Natural killer cell (primary cell): ENCODE measurements at regions not wholly inside any gene's neighbourhood (a gene's known extent, or its start where the extent isn't known, plus 50 kb on each side); places are given as distances from the start of the nearest gene placed in this dataset.

Experiments
- ATAC-seq, 3 donors: fragments of 150-1000 bp in 2 of 3; fragments of 200-7000 bp in 1 of 3; cut with Tn5 transposase; 1 replicate in 1 of 3; 2 replicates in 2 of 3; pipeline ENCODE4 v1.10.0; 2021; ENCODE audit warnings: mild to moderate bottlenecking in 2 of 3, moderate library complexity in 2 of 3
- DNase-seq, 2 donors: peaks; one replicate each; pipeline versions ENCODE4 v3.0.0 to v3.0.0-alpha.2; 2013 to 2021; ENCODE audit warnings: mixed read lengths in 1 of 2
- H3K27ac ChIP-seq: one replicate; pipeline ENCODE4 v1.5.1; 2013; ENCODE audit warnings: mild to moderate bottlenecking, low read length
- H3K27me3 ChIP-seq: one replicate; pipeline ENCODE4 v1.6.1; 2013; ENCODE audit warnings: low read length; ENCODE audit not compliant: control insufficient read depth, insufficient read depth
- H3K36me3 ChIP-seq: one replicate; pipeline ENCODE4 v1.6.1; 2013; ENCODE audit warnings: low read length; ENCODE audit not compliant: control insufficient read depth, insufficient read depth
- H3K4me1 ChIP-seq: one replicate; pipeline ENCODE4 v1.6.1; 2013; ENCODE audit warnings: low read length; ENCODE audit not compliant: control insufficient read depth, insufficient read depth
- H3K4me3 ChIP-seq: one replicate; pipeline ENCODE4 v1.5.1; 2013; ENCODE audit warnings: low read length
- H3K9me3 ChIP-seq: one replicate; pipeline ENCODE4 v1.6.1; 2013; ENCODE audit warnings: low read length; ENCODE audit not compliant: control insufficient read depth, insufficient read depth
- H3K27ac Mint-ChIP-seq, 2 donors: one replicate each; pipeline ENCODE4 v1.8.0; 2022; ENCODE audit warnings: mild to moderate bottlenecking in 2 of 2, mixed read lengths in 2 of 2, moderate library complexity in 1 of 2
- H3K27me3 Mint-ChIP-seq, 2 donors: one replicate each; pipeline ENCODE4 v1.8.0; 2022; ENCODE audit warnings: low read depth in 2 of 2, mixed read lengths in 2 of 2
- H3K36me3 Mint-ChIP-seq: one replicate; pipeline ENCODE4 v1.8.0; 2022; ENCODE audit warnings: mixed read lengths
- H3K4me1 Mint-ChIP-seq, 2 donors: one replicate each; pipeline ENCODE4 v1.8.0; 2022; ENCODE audit warnings: mixed read lengths in 2 of 2
- H3K4me3 Mint-ChIP-seq: one replicate; pipeline ENCODE4 v1.8.0; 2022; ENCODE audit warnings: mild to moderate bottlenecking, moderate library complexity, mixed read lengths
- H3K9me3 Mint-ChIP-seq, 2 donors: one replicate each; pipeline ENCODE4 v1.8.0; 2022; ENCODE audit warnings: mixed read lengths in 2 of 2
- CTCF ChIP-seq: fragments of 200-600 bp; IDR thresholded peaks from one replicate; pipeline ENCODE4 v1.8.0; 2022; ENCODE audit warnings: antibody characterized with exemption
- WGBS: methylation state at CpG from one replicate; pipeline ENCODE4 v1.1.7; 2013; ENCODE audit warnings: missing lambda C conversion rate; ENCODE audit not compliant: insufficient coverage; 5-methylcytosine and 5-hydroxymethylcytosine counted together
- intact Hi-C: fragments of 100-400 bp; cut with micrococcal nuclease; formaldehyde crosslinking; loops from one replicate; pipeline ENCODE4 v1.14.2; 2022

GRCh38 chr10:78778444-78779338 is 290.1 kb upstream of the ZMIZ1 start:
- WGBS = 87% methylated on average over 13 of the region's 13 CpGs
- no peaks in the 10 kb centered on the region for H3K9me3 ChIP-seq
- H3K36me3 Mint-ChIP-seq = no peaks in the 10 kb centered on the region
- no peaks in the 10 kb centered on the region for H3K36me3 ChIP-seq
- TF ChIP-seq CTCF = no peak
- no peaks in the 10 kb centered on the region for H3K27me3 ChIP-seq
- H3K27ac ChIP-seq = no peak overlapping the region
- ATAC-seq = no peak
- H3K4me3 ChIP-seq = no peak overlapping the region
- peaks cover 4% of the 10 kb centered on the region in 2 donors for H3K27me3 Mint-ChIP-seq
- H3K4me3 Mint-ChIP-seq = no peak overlapping the region
- H3K4me1 ChIP-seq = no peaks in the 10 kb centered on the region
- intact Hi-C loops = no loop called here
- H3K4me1 Mint-ChIP-seq = no peaks in the 10 kb centered on the region
- H3K27ac Mint-ChIP-seq = no peak overlapping the region
- no peaks in the 10 kb centered on the region for H3K9me3 Mint-ChIP-seq
- DNase-seq = no peak

- no peaks in the 10 kb centered on the region for H3K27me3 ChIP-seq
- no peaks in the 10 kb centered on the region for H3K9me3 ChIP-seq
- intact Hi-C loops = no loop called here
- Mint-ChIP-seq H3K27ac (no peak overlapping the region), H3K9me3 (no peaks in the 10 kb centered on the region), H3K36me3 (no peaks in the 10 kb centered on the region), H3K4me3 (no peak overlapping the region), H3K4me1 (no peaks in the 10 kb centered on the region), H3K27me3 (peaks cover 10 to 12% of the 10 kb centered on the region in 2 donors)
- DNase-seq (no peak), ATAC-seq (no peak)
- no peaks in the 10 kb centered on the region for H3K4me1 ChIP-seq
- WGBS = 93% methylated on average over 4 of the region's 4 CpGs
- no peak overlapping the region for H3K27ac ChIP-seq
- H3K4me3 ChIP-seq = no peak overlapping the region
- no peak for TF ChIP-seq CTCF
- H3K36me3 ChIP-seq = no peaks in the 10 kb centered on the region
Measured at GRCh38 chr10:78779339-78779955, 289.3 kb upstream of the ZMIZ1 start.

- Mint-ChIP-seq H3K4me1 (no peaks in the 10 kb centered on the region), H3K4me3 (no peak overlapping the region), H3K9me3 (no peaks in the 10 kb centered on the region), H3K27ac (no peak overlapping the region), H3K36me3 (no peaks in the 10 kb centered on the region), H3K27me3 (peaks cover 10 to 19% of the 10 kb centered on the region in 2 donors)
- H3K4me1 ChIP-seq = no peaks in the 10 kb centered on the region
- H3K27me3 ChIP-seq = no peaks in the 10 kb centered on the region
- ATAC-seq = no peak
- DNase-seq = no peak
- H3K4me3 ChIP-seq = no peak overlapping the region
- H3K9me3 ChIP-seq = no peaks in the 10 kb centered on the region
- H3K27ac ChIP-seq = no peak overlapping the region
- 94% methylated on average over 8 of the region's 8 CpGs for WGBS
- TF ChIP-seq CTCF = no peak
- H3K36me3 ChIP-seq = no peaks in the 10 kb centered on the region
- intact Hi-C loops = no loop called here
Measured at GRCh38 chr10:78780551-78780961, 288.2 kb upstream of the ZMIZ1 start.
